ENCODE measurements at regions not wholly inside any gene's neighbourhood (a gene's known extent, or its start where the extent isn't known, plus 50 kb on each side); places are given as distances from the start of the nearest gene placed in this dataset.

DNA sequence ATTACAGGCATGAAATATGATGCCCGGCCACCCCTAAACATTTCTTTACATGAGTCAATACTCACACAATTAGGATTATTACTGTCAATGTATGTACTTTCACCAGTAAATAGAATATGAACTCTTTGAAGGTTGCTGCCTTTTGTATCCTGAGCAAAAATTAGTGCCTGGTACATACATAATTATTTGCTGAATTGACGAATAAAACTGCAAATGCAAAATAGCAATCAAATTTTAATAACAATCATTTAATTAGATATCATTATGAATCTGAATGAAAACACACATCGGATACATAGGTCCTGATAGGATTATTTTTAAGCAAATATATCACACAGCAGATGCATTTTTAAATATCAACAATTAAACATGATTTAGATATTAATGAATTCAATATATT, 253.1 kb upstream of the HSFY2 start:
- Histone ChIP-seq H3K27ac (no peak overlapping the region), H3K4me3 (no peak overlapping the region), H3K27me3 (no peaks in the 10 kb centered on the region), H3K4me1 (no peaks in the 10 kb centered on the region), H3K9me3 (no peaks in the 10 kb centered on the region), H3K36me3 (no peaks in the 10 kb centered on the region)
- intact Hi-C loops (cut with DNase I): no loop called here
- TF ChIP-seq, protein P1, sequence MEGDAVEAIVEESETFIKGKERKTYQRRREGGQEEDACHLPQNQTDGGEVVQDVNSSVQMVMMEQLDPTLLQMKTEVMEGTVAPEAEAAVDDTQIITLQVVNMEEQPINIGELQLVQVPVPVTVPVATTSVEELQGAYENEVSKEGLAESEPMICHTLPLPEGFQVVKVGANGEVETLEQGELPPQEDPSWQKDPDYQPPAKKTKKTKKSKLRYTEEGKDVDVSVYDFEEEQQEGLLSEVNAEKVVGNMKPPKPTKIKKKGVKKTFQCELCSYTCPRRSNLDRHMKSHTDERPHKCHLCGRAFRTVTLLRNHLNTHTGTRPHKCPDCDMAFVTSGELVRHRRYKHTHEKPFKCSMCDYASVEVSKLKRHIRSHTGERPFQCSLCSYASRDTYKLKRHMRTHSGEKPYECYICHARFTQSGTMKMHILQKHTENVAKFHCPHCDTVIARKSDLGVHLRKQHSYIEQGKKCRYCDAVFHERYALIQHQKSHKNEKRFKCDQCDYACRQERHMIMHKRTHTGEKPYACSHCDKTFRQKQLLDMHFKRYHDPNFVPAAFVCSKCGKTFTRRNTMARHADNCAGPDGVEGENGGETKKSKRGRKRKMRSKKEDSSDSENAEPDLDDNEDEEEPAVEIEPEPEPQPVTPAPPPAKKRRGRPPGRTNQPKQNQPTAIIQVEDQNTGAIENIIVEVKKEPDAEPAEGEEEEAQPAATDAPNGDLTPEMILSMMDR (IDR thresholded peaks at IDR 0.05): no peak
- TF ChIP-seq POLR2A (IDR thresholded peaks at IDR 0.05): no peak
- DNase-seq (no peak), ATAC-seq (no peak)
- WGBS, 4 donors: 94 to 98% methylated on average over 3 of the region's 3 CpGs; no CpG with 5 or more reads in 2 of the 4 donors

DNA sequence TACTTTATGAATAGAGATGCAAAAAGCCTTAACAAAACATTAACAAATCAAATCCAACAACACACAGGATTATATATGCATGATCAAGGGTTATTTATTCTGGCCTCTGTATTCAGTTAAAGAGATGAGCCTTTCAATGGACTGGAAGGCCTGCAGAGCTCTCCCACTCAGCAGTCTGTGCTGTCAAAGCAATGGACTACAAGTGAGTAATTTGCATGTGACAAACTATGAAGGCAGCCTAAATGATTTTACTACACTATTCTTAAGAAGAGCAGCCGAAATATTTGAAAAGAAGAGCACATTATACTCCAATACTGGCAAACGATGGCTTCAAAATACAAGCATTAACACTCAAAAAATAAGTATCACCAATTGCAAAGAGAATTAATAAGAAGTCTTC, 250.4 kb upstream of the HSFY2 start:
- 60 to 62% methylated on average over 2 of the region's 2 CpGs; no CpG with 5 or more reads in 2 of the 4 donors for WGBS, 4 donors
- Histone ChIP-seq H3K4me1 (no peaks in the 10 kb centered on the region), H3K36me3 (no peaks in the 10 kb centered on the region), H3K27ac (no peak overlapping the region), H3K27me3 (no peaks in the 10 kb centered on the region), H3K9me3 (no peaks in the 10 kb centered on the region), H3K4me3 (no peak overlapping the region)
- no peak for TF ChIP-seq POLR2A (IDR thresholded peaks at IDR 0.05)
- TF ChIP-seq, protein P1 (IDR thresholded peaks at IDR 0.05): no peak
- intact Hi-C loops (cut with DNase I): no loop called here
- DNase-seq (no peak), ATAC-seq (no peak)

DNA sequence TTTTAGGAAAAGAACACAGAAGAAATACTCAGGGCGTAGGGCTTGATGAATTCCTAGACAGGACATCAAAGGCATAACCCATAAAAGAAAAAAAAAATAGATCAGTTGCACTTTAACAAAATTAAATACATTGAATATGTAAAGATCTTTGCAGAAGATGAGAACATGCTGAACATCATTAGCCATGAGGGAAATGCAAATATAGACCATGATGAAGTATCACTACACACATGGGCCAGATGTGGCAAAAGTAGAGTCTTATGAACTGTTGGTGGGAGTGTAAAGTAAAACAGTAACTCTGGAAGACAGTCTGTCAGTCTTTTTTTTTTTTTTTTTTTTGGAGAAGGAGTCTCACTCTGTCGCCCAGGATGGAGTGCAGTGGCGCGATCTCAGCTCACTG, 246.7 kb upstream of the HSFY2 start:
- intact Hi-C loops (cut with DNase I): no loop called here
- WGBS, 4 donors: 97 to 99% methylated on average over 4 of the region's 4 CpGs; no CpG with 5 or more reads in 2 of the 4 donors
- no peaks in the 10 kb centered on the region for H3K9me3 ChIP-seq
- no peak overlapping the region for H3K4me3 ChIP-seq
- no peaks in the 10 kb centered on the region for H3K36me3 ChIP-seq
- TF ChIP-seq, protein P1 (IDR thresholded peaks at IDR 0.05): no peak
- no peak for TF ChIP-seq POLR2A (IDR thresholded peaks at IDR 0.05)
- H3K4me1 ChIP-seq: no peaks in the 10 kb centered on the region
- DNase-seq (no peak), ATAC-seq (no peak)
- no peak overlapping the region for H3K27ac ChIP-seq
- H3K27me3 ChIP-seq: no peaks in the 10 kb centered on the region

DNA sequence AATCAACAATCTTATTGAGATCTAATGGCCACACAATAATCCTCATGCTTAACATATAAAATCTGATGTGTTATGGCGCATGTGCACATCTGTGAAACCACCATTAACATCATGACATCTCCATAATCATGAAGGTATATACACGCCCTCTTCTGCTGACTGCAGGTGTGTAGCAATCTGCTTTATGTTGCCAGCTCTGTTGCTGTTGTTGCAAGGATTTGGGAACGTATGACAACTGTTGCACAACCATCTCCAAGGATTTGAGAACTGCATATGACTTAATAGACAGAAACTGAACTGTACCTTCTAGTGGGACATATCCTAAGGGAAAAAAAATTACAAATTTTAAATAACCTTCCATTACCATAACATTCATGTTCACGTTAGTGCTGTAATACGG, 243.5 kb upstream of the HSFY2 start:
- ATAC-seq: no peak
- no peak overlapping the region for H3K27ac ChIP-seq
- no peaks in the 10 kb centered on the region for H3K27me3 ChIP-seq
- TF ChIP-seq, protein P1 (IDR thresholded peaks at IDR 0.05): no peak
- TF ChIP-seq POLR2A (IDR thresholded peaks at IDR 0.05): no peak
- H3K9me3 ChIP-seq: no peaks in the 10 kb centered on the region
- WGBS, 4 donors: 90 to 92% methylated on average over 5 of the region's 5 CpGs; no CpG with 5 or more reads in 2 of the 4 donors
- peaks cover 0 to under 1% (median 0%) of the 10 kb centered on the region in 12 donors for H3K4me1 ChIP-seq
- no peak for DNase-seq
- no peaks in the 10 kb centered on the region for H3K36me3 ChIP-seq
- intact Hi-C loops (cut with DNase I): loop anchor here in 1 of 10 donors (10.0 kb wide), 1 partner anchor 58 kb away; no protein-coding TSS in a partner anchor
- H3K4me3 ChIP-seq: no peak overlapping the region
